OCI-LY3 (cell line): ENCODE measurements at regions not wholly inside any gene's neighbourhood (a gene's known extent, or its start where the extent isn't known, plus 50 kb on each side); places are given as distances from the start of the nearest gene placed in this dataset.

Experiments used
- H2AFZ ChIP-seq: fragments of 200-600, 300-600 bp; shearing (Covaris generic); 2 replicates; pipeline ENCODE4 v1.6.0; 2014; ENCODE audit warnings: antibody characterized with exemption, low read depth, low read length
- H3K27ac ChIP-seq: fragments of 200-600, 300-600 bp; sonication (generic); 2 replicates; pipeline ENCODE4 v1.5.1; 2014; ENCODE audit warnings: mild to moderate bottlenecking, low read length, moderate library complexity, mixed read lengths
- H3K27me3 ChIP-seq: fragments of 200-600, 300-600 bp; sonication (generic); 2 replicates; pipeline ENCODE4 v1.6.1; 2014; ENCODE audit warnings: low read depth, low read length, mixed read lengths
- H3K36me3 ChIP-seq: fragments of 200-600, 300-600 bp; sonication (generic); replicated peaks from 2 replicates; pipeline ENCODE3; 2014; ENCODE audit warnings: low read depth, low read length, mixed read lengths
- H3K4me1 ChIP-seq: fragments of 300-600, 200-600 bp; sonication (generic); 2 replicates; pipeline ENCODE4 v1.6.1; 2014; ENCODE audit warnings: low read length, mixed read lengths
- H3K4me2 ChIP-seq: fragments of 200-600, 300-600 bp; sonication (generic); 2 replicates; pipeline ENCODE4 v1.6.1; 2014; ENCODE audit warnings: low read length, mixed read lengths
- H3K4me3 ChIP-seq: fragments of 300-600, 200-600 bp; sonication (generic); 2 replicates; pipeline ENCODE4 v1.5.1; 2014; ENCODE audit warnings: antibody characterized with exemption, mild to moderate bottlenecking, low read length, moderate library complexity
- H3K79me2 ChIP-seq: fragments of 300-600, 200-600 bp; shearing (Covaris generic); 2 replicates; pipeline ENCODE4 v1.6.1; 2014; ENCODE audit warnings: mild to moderate bottlenecking, low read length, mixed read lengths
- H3K9ac ChIP-seq: fragments of 300-600, 200-600 bp; shearing (Covaris generic); 2 replicates; pipeline ENCODE4 v1.6.0; 2014; ENCODE audit warnings: mild to moderate bottlenecking, low read length, moderate library complexity
- H3K9me3 ChIP-seq: fragments of 200-600, 300-600 bp; shearing (Covaris generic); 2 replicates; pipeline ENCODE4 v1.6.1; 2014; ENCODE audit warnings: low read length, mixed read lengths; ENCODE audit not compliant: insufficient read depth
- H4K20me1 ChIP-seq: fragments of 200-600, 300-600 bp; sonication (generic); 2 replicates; pipeline ENCODE4 v1.6.1; 2016; ENCODE audit warnings: low read length, mixed read lengths; ENCODE audit not compliant: insufficient read depth
- CTCF ChIP-seq: fragments of 200-600, 300-600 bp; sonication (generic); IDR thresholded peaks from 2 replicates; pipeline ENCODE4 v1.5.1; 2014; ENCODE audit warnings: antibody characterized with exemption, low read length, low read depth
- EZH2phosphoT487 ChIP-seq: fragments of 200-600 bp; shearing (Covaris generic); IDR thresholded peaks from 2 replicates; pipeline ENCODE4 v1.6.1; 2018; ENCODE audit warnings: antibody characterized with exemption, mixed run types, low read depth

- Histone ChIP-seq H3K27me3 (no peaks in the 10 kb centered on the region), H3K4me2 (no peak overlapping the region), H4K20me1 (no peaks in the 10 kb centered on the region), H3K9me3 (peaks cover 4% of the 10 kb centered on the region; the same call in 1 of the 2 replicates), H3K36me3 (no peaks in the 10 kb centered on the region), H3K4me3 (no peak overlapping the region), H3K79me2 (no peaks in the 10 kb centered on the region), H3K27ac (no peak overlapping the region), H3K4me1 (no peaks in the 10 kb centered on the region), H2AFZ (no peak overlapping the region), H3K9ac (no peak overlapping the region)
- TF ChIP-seq CTCF (no peak), EZH2phosphoT487 (no peak)
Observed at GRCh38 chr4:182144626-182145333, 98.4 kb upstream of the TENM3 start.

- no peak overlapping the region for H3K4me3 ChIP-seq
- no peak overlapping the region for H3K9ac ChIP-seq
- H3K36me3 ChIP-seq = no peaks in the 10 kb centered on the region
- peaks cover 4% of the 10 kb centered on the region; the same call in 1 of the 2 replicates for H3K9me3 ChIP-seq
- no peak overlapping the region for H3K27ac ChIP-seq
- H3K4me2 ChIP-seq = no peak overlapping the region
- H3K79me2 ChIP-seq = no peaks in the 10 kb centered on the region
- H3K4me1 ChIP-seq = no peaks in the 10 kb centered on the region
- H4K20me1 ChIP-seq = no peaks in the 10 kb centered on the region
- no peak overlapping the region for H2AFZ ChIP-seq
- H3K27me3 ChIP-seq = no peaks in the 10 kb centered on the region
- TF ChIP-seq EZH2phosphoT487 (no peak), CTCF (no peak)
Observed at GRCh38 chr4:182145334-182145905, 97.8 kb upstream of the TENM3 start.

GRCh38 chr4:182147391-182147790 is 95.8 kb upstream of the TENM3 start:
- H3K9me3 ChIP-seq = peaks cover under 1% of the 10 kb centered on the region; the same call in 1 of the 2 replicates
- no peaks in the 10 kb centered on the region for H3K4me1 ChIP-seq
- no peaks in the 10 kb centered on the region for H3K79me2 ChIP-seq
- no peaks in the 10 kb centered on the region for H4K20me1 ChIP-seq
- H3K4me3 ChIP-seq = no peak overlapping the region
- no peak overlapping the region for H3K27ac ChIP-seq
- no peak for TF ChIP-seq EZH2phosphoT487
- TF ChIP-seq CTCF = no peak
- no peaks in the 10 kb centered on the region for H3K27me3 ChIP-seq
- no peak overlapping the region for H3K9ac ChIP-seq
- no peaks in the 10 kb centered on the region for H3K36me3 ChIP-seq
- H2AFZ ChIP-seq = no peak overlapping the region
- H3K4me2 ChIP-seq = no peak overlapping the region

- H3K36me3 ChIP-seq = no peaks in the 10 kb centered on the region
- H3K79me2 ChIP-seq = no peaks in the 10 kb centered on the region
- H3K9ac ChIP-seq = no peak overlapping the region
- no peak overlapping the region for H2AFZ ChIP-seq
- no peaks in the 10 kb centered on the region for H3K27me3 ChIP-seq
- no peaks in the 10 kb centered on the region for H3K4me1 ChIP-seq
- no peak overlapping the region for H3K4me2 ChIP-seq
- TF ChIP-seq EZH2phosphoT487 = no peak
- no peak for TF ChIP-seq CTCF
- H4K20me1 ChIP-seq = no peaks in the 10 kb centered on the region
- H3K9me3 ChIP-seq = no peaks in the 10 kb centered on the region; the same call in 1 of the 2 replicates
- no peak overlapping the region for H3K27ac ChIP-seq
- H3K4me3 ChIP-seq = no peak overlapping the region
Observed at GRCh38 chr4:182150645-182151044, 92.6 kb upstream of the TENM3 start.
